ENCODE measurements at regions not wholly inside any gene's neighbourhood (a gene's known extent, or its start where the extent isn't known, plus 50 kb on each side); places are given as distances from the start of the nearest gene placed in this dataset.
"Not testable (repeated sequence)": the region's sequence is repeated elsewhere in the genome, so short reads cannot be mapped to it uniquely, and the experiment has no call there.

DNA sequence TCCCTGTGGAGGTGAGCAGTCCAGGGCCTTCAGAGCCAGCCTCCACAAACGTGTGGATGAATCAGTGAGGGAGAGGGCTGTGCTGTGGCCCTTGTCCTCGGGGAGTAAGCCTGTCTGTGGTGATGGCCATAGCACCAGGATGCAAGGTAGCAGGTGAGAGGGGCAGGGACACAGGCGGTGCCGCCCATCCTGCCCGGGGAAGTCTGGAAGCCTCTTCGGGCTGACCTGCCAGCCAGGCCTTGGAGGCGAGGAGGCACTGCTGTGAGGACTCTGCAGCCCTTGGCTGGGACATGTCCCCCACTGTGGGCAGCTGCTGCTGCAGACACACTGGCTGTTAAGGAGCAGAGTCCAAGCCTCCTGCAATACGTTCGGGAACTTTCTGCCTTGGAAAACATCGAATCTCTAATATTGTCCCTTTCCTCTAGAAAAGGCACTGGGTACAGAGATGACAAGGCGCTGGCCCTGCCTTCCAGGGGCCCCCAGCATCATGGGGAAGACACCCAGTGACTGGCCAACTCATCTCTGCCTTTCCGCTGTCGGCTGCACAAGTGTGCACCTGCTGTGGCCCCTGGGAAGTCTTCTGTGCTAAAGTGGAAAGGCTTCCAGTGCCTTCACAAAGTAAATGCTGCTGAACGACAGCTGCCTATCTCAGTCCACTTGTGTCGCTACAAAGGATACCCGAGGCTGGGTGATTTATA lies 101.4 kb downstream of the ADRA2C start:
- DNase-seq: no peak

DNA sequence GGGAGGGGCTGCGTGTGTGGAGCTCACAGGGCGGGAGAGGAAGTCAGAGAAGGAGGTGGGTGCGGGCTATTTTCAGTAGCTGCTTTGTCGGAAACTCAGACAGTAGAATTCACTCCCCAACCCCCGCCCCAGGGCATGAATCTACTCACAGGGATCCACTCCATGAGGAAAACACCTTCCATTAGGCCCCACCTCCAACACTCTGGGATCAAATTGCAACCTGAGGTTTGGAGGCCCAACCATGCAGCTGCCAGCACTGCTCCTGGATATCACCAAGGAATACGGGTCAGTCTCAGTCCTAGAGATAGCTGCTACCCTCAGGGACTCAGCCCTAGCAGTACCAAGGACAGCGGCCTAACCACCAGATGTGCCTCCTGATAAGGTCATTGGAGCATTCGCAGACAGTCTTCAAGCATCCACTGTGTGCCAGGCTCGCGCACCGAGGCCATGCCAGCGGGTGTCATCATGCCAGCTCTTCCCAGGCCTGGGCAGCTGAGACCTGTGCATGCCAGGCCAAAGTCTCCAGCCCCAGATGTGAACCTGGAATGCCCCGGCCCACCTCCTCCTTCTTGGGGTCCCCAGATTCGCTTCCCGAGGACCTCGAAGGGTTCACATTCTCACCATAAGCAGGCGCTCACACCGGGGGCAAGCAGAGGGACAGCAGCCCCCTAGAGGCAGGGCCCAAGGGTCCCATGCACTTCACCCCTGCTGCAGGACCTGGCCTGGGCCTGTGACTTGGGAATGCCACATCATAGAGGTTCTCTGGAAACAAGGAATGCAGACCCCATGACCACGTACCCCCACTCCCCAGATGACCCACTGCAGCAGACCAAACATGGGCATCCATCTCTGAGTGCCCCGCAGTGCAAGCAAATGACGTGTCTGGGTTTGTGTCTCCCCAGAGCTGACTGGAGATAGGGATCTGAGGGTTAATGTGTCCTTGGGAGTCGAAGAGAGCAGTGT lies 102.3 kb downstream of the ADRA2C start:
- DNase-seq: no peak

DNA sequence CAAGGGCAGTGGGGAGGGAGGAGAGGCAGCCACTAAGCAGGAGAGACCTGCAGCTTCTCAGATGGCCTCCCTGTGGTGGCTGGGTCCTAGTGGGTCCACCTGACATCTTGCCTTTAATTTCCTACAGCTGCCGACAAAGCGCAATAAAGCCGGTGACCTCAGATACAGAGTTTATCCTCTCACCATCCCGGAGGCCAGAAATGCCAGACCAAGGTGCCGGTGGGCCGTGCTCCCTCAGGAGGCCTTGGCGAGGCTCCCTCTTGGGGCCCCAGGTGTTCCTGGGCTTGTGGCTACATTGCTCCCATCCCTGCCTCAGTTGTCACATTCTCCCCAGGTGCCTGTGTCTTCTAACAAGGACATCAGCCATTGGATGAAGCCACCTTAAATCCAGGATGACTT lies 103.0 kb downstream of the ADRA2C start:
- DNase-seq: no peak

DNA sequence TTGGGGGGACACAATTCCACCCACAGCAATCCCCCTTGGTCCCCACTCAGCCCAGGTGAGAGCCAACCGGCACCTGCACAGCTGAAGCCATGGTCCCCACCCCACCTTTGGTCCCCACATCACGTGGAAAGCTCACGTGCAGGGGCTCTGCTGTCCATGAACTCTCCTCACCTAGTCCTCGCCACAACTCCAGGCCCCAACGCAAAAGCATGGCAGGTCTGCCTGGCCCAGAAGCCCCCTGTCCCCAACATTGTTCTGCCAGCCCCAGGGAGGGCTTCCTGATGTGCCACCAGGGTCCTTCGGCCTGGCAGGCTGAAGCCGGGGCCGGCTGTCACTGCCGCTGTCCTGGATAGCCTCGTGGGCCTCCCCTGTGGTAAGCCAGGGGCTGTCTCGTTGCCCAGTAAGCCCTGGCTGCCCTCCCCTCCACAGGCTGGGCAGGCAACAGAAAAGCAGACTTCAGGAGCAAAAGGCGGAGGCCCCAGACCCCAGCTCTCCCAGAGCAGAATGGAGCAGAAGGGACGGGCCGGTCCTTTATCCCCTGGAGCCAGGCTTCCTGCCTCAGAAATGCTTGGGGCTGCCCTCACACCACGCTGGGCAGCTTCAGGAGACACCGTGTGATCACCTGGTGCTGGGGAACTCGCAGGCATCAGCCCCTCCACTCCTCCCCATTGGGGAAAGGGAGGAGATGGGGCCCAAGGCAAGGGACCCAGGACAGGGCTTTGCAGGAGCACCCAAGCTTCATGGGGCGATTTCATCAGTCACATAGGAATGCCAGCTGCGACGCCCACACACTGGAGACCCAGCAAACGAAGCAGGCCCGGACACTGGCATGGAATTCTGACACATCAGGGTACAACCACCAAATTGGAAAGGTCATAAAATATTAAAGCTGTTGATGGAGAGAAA lies 103.7 kb downstream of the ADRA2C start:
- no peak for DNase-seq

DNA sequence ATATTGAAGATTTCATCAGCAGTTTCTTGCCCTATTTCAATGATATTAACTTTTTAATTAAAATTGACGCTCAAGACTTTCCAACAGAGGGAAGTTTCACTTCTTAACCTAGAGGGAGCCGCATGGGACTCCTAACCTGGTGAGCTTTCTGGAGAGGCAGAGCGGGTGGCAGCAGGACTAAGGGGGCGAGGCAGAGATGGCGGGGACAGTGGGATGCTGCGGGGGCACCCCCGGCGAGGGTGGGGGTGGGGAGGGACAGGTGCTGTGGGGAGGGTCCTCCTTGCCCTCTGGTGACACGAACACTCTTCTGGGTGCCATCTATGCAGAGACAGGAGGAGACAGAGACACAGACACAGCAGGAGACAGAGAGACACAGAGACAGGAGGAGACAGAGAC lies 104.4 kb downstream of the ADRA2C start:
- no peak for DNase-seq

DNA sequence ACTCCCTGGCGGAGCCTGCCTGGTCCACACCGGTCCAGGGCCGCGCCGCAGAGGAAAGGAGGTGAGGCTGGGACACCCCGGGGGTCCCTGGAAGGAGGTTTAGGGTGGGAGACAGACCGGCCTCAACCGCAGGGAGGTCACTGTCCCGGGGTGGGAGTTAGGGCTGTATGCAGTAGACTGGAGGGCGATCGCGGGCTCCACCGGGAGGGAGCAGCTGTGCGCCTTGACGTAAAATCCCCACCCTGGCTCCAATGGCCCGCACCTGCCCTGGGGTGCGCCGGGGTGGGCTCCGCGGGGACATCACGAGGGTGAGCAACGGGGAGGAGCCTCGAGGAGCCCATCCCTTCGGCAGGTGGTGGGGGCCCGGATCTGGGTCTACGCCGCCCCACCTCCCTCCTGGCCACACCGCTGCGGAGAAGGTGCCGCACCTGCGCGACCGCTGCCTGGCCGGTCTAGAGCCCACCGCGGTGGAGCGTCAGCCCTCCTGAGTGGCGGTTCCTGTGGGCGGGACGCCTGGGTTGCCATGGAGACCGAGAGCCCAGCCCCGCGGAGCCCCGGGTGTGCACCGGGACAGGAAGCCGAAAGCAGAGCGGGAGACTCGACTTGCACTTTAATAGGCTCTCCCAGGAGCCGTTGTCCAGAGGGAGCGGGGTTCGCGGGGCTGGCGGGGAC lies 105.1 kb downstream of the ADRA2C start:
- DNase-seq: no peak

DNA sequence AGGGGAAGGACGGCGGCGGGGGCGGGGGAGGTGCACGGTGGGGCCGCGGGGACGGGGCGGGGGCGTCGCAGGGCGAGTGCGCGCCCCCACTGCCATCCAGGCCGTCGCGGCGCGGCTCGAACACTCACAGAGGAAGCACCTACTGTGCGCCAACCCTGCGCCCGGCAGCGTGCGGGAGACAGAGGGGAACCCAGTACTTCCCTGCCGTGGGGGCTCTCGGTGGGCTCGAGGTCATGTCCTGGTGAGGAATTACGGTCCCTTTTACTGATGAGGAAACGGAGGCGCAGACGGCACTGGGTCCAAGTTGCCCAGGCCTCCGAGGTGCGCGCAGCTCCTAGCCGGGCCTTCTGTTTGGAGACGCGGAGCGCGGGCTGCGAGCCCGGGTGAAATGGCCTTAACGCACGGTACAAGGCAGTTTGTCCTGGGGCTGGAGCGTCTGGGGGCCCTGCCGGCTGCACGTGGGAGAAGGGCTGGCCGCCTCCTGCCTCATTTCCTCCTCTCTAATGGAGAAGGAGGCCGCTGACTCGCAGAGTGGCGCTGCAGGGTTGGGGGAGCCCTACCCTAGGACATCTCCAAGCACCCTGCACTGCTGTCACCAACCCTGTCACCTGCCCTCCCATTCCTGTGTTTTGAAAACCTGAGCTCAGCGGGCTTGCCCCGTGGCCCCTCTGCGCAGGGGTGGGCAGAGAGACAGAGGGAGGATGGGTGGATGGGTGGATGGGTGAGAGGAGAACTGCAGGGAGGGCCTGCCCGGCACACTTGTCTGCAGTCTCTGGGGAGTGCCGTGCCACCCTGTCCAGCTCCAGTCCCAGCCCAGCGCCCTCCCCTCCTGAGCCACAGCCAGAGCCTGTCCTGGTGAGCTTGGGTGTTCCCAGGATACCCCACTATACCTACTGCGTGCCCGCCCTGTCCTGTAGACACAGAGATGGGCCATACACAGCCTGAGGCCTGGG lies 106.0 kb downstream of the ADRA2C start:
- DNase-seq: no peak

DNA sequence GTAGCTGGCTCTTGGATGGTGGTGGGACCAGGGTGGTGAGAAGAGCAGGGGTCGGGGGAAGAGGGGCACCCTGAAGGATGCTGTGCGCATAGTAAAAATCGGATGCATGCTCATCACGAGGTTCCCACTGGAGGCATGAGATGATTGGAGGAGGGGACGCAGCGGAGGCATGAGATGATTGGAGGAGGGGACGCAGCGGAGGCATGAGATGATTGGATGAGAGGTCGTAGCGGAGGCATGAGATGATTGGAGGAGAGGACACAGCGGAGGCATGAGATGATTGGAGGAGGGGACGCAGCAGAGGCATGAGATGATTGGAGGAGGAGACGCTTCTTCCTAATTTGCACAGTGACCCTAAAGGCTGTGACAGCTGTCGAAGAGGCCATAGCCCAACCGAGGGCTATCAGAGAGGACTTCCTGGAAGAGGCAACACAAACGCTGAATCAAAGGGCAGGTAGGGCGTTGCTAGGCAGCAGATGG lies 106.7 kb downstream of the ADRA2C start:
- DNase-seq: no peak

DNA sequence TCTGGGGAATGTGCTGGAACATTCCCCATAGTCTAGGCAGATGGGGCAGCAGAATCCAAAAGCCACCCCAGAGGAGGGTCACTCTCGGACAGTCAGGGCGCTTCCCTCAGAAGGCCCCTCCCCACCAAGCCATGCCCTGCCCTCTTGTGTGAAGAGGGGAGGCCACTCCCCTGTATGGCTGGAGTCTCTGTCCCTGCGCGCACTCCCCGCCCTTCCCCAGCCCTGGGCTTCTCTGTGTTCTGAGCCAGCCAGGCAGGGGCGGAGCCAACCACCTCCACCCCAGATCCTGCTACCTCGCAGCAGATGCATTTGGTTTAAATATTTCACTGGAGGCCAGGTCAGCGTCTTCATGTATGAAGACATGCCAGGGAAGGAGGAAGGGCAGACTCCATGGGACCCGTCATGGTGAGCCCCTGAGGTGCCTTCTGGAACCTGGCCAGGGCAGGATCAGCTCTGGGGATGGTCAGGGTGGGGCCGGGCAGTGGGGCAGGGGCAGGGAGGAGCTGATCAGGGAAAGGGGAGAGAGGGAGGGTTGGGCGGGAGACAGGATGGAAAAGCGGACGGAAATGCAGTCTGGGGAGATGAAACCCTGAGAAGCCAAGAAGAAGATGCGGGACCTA lies 107.3 kb downstream of the ADRA2C start:
- no peak for DNase-seq

DNA sequence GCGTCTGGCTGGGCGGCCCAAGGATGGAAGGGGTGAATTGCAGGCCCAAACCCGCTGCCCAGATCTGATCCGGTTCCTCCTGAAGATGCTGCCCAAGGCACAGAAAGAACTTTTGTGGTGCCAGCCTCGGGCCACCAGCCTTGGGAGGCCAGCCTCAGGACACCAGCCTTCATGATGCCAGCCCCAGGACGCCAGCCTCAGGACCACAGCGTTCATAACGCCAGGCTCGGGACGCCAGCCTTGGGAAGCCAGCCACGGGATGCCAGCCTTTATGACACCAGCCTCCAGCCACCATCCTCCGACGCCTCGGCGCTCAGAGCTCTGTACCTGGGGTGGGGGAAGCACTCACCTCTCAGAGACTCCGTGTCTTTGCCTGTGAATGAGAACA lies 107.8 kb downstream of the ADRA2C start:
- DNase-seq: no peak

DNA sequence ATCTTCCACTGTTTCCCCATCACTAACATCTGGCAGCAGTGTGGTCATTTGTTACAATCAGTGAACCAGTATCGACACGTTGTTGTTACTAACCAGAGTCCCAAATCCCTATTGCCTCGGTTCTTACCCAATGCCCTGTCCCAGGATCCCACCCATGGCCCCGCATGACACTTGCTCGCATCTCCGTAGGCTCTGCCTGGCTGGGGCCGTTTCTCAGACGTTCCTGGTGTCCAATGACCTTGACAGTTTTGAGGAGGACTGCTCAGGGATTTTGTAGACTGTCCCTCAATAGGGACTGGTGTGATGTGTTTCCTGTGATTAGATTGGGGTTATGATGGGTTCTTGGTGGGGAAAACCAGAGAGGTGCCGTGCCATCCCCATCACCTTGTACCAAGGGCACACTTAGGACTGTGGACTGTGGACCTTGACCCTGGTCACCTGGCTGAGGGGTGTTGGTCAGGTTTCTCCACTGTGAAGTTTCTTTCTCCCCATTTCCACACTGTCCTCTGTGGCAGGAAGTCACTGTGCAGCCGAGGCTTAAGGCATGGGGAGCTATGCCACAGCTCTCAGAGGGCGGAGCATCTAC lies 108.4 kb downstream of the ADRA2C start:
- no peak for DNase-seq

DNA sequence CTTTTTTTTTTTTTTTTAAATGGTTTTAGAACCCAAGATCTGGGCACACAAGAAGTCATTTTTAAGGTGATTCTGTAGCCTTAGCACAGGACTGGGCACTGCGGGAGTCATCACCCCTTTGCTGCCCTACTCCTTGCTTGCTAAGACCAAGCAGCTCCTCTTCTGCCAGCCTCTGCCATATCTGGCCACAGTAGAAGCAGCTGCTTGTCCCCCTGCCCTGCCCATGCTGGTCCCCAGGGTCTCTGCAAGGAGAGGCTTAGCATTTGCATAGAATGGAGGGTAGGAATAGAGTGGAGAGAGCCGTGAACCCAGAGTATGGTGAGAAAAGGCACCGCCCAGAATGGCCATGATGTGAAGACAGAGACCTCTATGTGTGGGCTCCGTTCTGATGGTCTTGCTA lies 109.3 kb downstream of the ADRA2C start:
- DNase-seq: no peak

DNA sequence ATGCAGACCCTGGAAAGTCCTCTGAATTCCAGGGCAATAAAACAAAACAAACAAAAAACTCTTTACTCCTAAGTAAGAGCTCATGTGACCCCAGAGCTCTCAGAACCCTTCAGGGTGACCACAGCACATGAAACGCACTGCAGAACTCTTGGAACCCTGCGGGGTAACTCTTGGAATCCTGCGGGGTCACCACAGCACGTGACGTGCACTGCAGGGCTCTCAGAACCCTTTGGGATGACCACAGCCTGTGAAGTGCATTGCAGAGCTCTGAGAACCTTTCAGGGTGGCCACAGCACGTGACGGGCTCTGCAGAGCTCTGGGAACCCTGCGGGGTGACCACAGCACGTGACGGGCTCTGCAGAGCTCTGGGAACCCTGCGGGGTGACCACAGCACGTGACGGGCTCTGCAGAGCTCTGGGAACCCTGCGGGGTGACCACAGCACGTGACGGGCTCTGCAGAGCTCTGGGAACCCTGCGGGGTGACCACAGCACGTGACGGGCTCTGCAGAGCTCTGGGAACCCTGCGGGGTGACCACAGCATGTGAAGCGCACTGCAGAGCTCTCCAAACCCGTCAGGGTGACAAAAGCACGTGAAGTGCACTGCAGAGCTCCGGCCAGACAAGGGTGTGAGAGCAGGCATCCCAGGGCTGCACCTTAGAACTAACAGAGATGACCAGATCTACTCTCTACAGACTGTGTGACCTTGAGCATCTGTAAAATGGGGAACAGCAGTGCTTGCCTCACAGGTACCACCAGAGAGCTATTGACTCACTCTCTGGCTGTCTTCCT lies 110.1 kb downstream of the ADRA2C start:
- not testable (repeated sequence) for DNase-seq

DNA sequence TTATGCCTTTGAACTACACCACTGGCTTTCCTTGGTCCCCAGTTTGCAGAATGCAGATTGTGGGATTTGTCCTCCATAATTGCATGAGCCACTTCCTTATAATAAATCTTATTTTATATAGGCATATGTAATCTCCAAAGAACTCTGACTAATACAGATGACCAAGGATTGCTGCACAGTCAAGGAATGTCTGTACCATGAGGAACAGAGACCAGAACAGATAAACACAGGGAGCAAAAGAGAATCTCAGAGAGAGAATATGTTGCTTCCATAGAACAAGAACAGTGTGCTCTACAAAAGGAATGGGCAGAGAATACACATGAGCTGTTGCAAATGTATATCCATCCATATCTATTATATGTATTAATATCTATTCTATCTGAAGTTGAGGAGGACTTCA lies 111.1 kb downstream of the ADRA2C start:
- DNase-seq: no peak

DNA sequence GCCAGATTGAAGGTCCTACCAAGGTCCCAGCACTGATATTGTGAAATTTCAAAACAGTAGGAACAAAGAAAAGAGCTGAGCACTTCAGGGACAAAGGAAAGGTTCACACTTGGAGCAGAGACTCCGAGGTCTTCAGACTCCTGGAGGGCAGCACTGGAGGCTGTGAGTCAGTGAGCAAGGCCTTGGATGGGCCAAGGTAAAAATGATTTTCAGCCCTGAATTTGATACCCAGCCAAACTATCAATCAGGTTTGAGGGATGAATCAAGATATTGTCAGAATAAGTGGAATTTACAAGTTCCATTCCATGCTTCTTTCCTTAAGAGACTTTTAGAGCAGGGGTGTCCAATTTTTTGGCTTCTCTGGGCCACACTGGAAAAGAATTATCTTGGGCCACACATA lies 111.7 kb downstream of the ADRA2C start:
- no peak for DNase-seq

DNA sequence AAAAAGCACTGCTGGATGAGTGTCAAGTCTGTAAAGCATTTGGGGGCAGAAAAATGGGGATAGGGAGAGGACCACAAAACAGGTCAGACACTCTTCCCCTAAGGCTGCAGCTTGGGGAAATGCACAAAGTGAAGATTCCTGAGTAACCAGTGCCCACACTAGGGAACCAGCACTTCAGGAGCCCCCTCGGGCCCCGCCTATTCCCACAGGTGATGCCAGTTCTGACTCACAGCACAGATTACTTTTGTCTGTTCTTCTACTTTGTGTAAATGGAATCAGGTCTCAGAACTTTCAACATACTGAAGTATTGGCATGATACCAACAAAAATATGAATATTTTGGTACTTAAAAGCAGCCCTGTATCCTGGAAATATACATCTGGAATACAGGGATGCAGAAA lies 112.5 kb downstream of the ADRA2C start:
- DNase-seq: no peak

DNA sequence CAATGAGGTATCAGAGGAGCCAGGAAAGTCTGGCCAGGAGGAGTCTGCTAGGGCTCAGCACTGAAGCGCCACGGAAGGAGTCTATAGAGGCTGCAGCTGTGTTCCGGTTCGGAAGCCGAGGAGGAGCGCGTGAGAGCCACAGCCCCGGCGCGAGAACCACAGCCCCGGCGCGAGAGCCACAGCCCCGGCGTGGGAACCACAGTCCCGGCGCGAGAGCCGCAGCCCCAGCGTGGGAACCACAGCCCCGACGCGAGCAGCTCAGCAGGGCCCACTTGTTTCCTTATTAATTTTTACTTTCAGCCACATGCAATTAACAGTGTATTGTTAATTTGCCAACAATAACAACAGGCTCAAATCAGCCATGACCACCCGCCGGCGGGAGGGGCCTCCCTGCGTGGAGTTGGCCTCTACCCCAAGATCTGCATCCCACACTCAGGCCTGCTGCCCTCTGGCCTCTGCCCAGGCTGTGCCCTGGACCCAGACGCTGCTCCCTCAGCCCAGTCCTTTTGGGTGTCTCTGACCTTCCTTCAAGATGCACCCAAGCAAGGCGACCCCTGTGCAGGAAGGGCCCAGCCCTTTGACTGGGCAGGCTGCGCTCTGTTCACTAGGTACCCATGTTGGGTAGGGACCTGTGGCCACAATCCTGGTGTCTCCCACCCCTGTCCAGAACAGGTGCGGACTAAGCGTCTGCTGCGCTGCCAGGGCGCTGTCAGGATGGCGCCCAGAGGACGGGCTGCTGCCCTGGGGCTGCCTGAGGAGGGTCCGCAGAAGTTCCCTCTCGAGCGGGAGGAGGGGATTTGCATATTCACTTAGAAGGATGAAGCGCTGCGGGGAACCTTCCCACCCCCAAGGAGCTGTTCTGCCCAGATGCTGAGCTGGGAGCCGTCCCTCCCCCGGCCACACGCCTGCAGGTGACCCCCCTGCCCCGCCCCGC lies 113.8 kb downstream of the ADRA2C start:
- no peak for DNase-seq

DNA sequence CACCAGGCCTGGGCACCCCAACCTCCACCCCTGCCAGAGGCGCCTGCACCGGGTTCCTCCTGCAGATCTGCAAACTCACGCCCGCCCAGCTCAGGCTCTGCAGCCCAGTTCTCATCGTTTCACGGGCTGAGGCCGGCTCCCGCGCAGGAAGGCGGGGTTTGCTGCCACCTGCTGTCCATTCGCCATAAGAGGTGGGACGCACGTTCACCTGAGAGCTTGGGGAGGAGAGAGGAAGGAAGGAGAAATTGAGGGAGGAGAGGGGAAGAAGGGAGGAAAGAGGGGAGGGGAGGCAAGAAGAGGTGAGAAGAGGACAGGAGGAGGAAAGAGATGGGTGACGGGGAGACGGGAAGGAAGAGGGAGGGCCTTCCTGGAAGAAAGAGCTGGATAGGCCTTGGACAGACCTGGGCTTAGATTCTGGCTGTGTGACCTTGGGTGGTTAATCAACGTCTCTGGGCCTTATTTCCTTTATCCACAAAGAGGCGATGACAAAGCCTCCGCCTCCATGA lies 114.5 kb downstream of the ADRA2C start:
- peak; percentile 25 to 65 (median 36) for DNase-seq
